ENCODE measurements at regions not wholly inside any gene's neighbourhood (a gene's known extent, or its start where the extent isn't known, plus 50 kb on each side); places are given as distances from the start of the nearest gene placed in this dataset.

- FAIRE-seq (no peak), DNase-seq (ENCODE audit: extremely low spot score, insufficient read length, low read depth) (no peak)
Measured at GRCh38 chr2:66382091-66382490, 52.8 kb upstream of the MEIS1 start.

GRCh38 chr2:66379473-66379872, 55.5 kb upstream of the MEIS1 start:
- DNase-seq (ENCODE audit: extremely low spot score, insufficient read length, low read depth) = no peak
- FAIRE-seq = no peak

GRCh38 chr2:66377832-66378231, 57.1 kb upstream of the MEIS1 start:
- DNase-seq (ENCODE audit: extremely low spot score, insufficient read length, low read depth) (no peak), FAIRE-seq (no peak)

GRCh38 chr2:66370824-66371223, 64.1 kb upstream of the MEIS1 start:
- FAIRE-seq (no peak), DNase-seq (ENCODE audit: extremely low spot score, insufficient read length, low read depth) (no peak)

GRCh38 chr2:66366619-66367018, 68.3 kb upstream of the MEIS1 start:
- no peak for FAIRE-seq

GRCh38 chr2:66364495-66365333, 70.2 kb upstream of the MEIS1 start:
- no peak for FAIRE-seq
- no peak for DNase-seq (ENCODE audit: extremely low spot score, insufficient read length, low read depth)

More at GRCh38 chr2:66366619-66367018, 68.3 kb upstream of the MEIS1 start:
- DNase-seq (ENCODE audit: extremely low spot score, insufficient read length, low read depth) = no peak

GRCh38 chr2:66362701-66363100, 72.2 kb upstream of the MEIS1 start:
- FAIRE-seq (no peak), DNase-seq (ENCODE audit: extremely low spot score, insufficient read length, low read depth) (no peak)

- DNase-seq (ENCODE audit: extremely low spot score, insufficient read length, low read depth) (no peak), FAIRE-seq (no peak)
Measured at GRCh38 chr2:66346231-66346664, 88.7 kb upstream of the MEIS1 start.

GRCh38 chr2:66344087-66344663, 90.8 kb upstream of the MEIS1 start:
- FAIRE-seq = no peak
- no peak for DNase-seq (ENCODE audit: extremely low spot score, insufficient read length, low read depth)

GRCh38 chr2:66343259-66343658, 91.7 kb upstream of the MEIS1 start:
- no peak for DNase-seq (ENCODE audit: extremely low spot score, insufficient read length, low read depth)
- no peak for FAIRE-seq

GRCh38 chr2:66340521-66340920, 94.4 kb upstream of the MEIS1 start:
- FAIRE-seq (no peak), DNase-seq (ENCODE audit: extremely low spot score, insufficient read length, low read depth) (no peak)

GRCh38 chr2:66334237-66335029, 100.5 kb upstream of the MEIS1 start:
- DNase-seq (ENCODE audit: extremely low spot score, insufficient read length, low read depth) (no peak), FAIRE-seq (no peak)

GRCh38 chr2:66331176-66331575, 103.7 kb upstream of the MEIS1 start:
- DNase-seq (ENCODE audit: extremely low spot score, insufficient read length, low read depth) = no peak
- no peak for FAIRE-seq

- FAIRE-seq (no peak), DNase-seq (ENCODE audit: extremely low spot score, insufficient read length, low read depth) (no peak)
Measured at GRCh38 chr2:66329081-66329605, 105.8 kb upstream of the MEIS1 start.

- DNase-seq (ENCODE audit: extremely low spot score, insufficient read length, low read depth) (no peak), FAIRE-seq (no peak)
Measured at GRCh38 chr2:66327066-66327740, 107.7 kb upstream of the MEIS1 start.

GRCh38 chr2:66324909-66325528, 109.9 kb upstream of the MEIS1 start:
- no peak for FAIRE-seq
- DNase-seq (ENCODE audit: extremely low spot score, insufficient read length, low read depth) = no peak

- FAIRE-seq (no peak), DNase-seq (ENCODE audit: extremely low spot score, insufficient read length, low read depth) (no peak)
Measured at GRCh38 chr2:66324356-66324755, 110.6 kb upstream of the MEIS1 start.

GRCh38 chr2:66323406-66323805, 111.5 kb upstream of the MEIS1 start:
- FAIRE-seq = no peak
- no peak for DNase-seq (ENCODE audit: extremely low spot score, insufficient read length, low read depth)

GRCh38 chr2:66322506-66323260, 112.2 kb upstream of the MEIS1 start:
- FAIRE-seq = no peak
- DNase-seq (ENCODE audit: extremely low spot score, insufficient read length, low read depth) = no peak

Data from GM18507 (cell line).